Body of pancreas (tissue), 4 donors: ENCODE measurements at regions not wholly inside any gene's neighbourhood (a gene's known extent, or its start where the extent isn't known, plus 50 kb on each side); places are given as distances from the start of the nearest gene placed in this dataset.

ENCODE experiments used
- CTCF ChIP-seq, 7 experiments: fragments of 450-650 bp in 4 of 7; fragments of 200-600 bp in 3 of 7; sonication (generic) in 3 of 7; IDR thresholded peaks; one replicate each; pipeline ENCODE4 v1.5.1; 2016 to 2019; ENCODE audit warnings: antibody characterized with exemption in 7 of 7
- POLR2A ChIP-seq, 3 donors: fragments of 450-650 bp; IDR thresholded peaks; one replicate each; pipeline ENCODE4 v1.6.1; 2016; ENCODE audit warnings: antibody characterized with exemption in 3 of 3, mild to moderate bottlenecking in 2 of 3

- no peak for TF ChIP-seq CTCF (IDR thresholded peaks at IDR 0.05)
- TF ChIP-seq POLR2A (IDR thresholded peaks at IDR 0.05), result no peak
These were observed 77.6 kb downstream of the SDC1 start for GRCh38 chr2:20147351-20147750.
